KMS-11 (cell line): ENCODE measurements at regions not wholly inside any gene's neighbourhood (a gene's known extent, or its start where the extent isn't known, plus 50 kb on each side); places are given as distances from the start of the nearest gene placed in this dataset.

Source experiments
- H2AFZ ChIP-seq: fragments of 200-600 bp; sonication (generic); 2 replicates; pipeline ENCODE4 v1.6.1; 2016; ENCODE audit warnings: antibody characterized with exemption, mixed run types, low read depth
- H3K27ac ChIP-seq: fragments of 200-600 bp; sonication (generic); 2 replicates; pipeline ENCODE4 v1.6.1; 2016; ENCODE audit warnings: mild to moderate bottlenecking, mixed run types
- H3K27me3 ChIP-seq: fragments of 200-600 bp; sonication (generic); 2 replicates; pipeline ENCODE4 v1.6.1; 2017; ENCODE audit warnings: mild to moderate bottlenecking, low read depth, mixed run types, moderate library complexity; ENCODE audit not compliant: insufficient read depth
- H3K36me3 ChIP-seq: fragments of 200-600 bp; sonication (generic); 2 replicates; pipeline ENCODE4 v1.6.1; 2017; ENCODE audit warnings: mild to moderate bottlenecking, mixed run types; ENCODE audit not compliant: insufficient read depth
- H3K4me1 ChIP-seq: fragments of 200-600 bp; sonication (generic); 2 replicates; pipeline ENCODE4 v1.6.1; 2016; ENCODE audit warnings: mild to moderate bottlenecking, low read depth, mixed run types; ENCODE audit not compliant: poor library complexity, severe bottlenecking
- H3K4me2 ChIP-seq: fragments of 200-600 bp; sonication (generic); 2 replicates; pipeline ENCODE4 v1.7.0; 2016; ENCODE audit warnings: mild to moderate bottlenecking, mixed run types
- H3K4me3 ChIP-seq: fragments of 200-600 bp; sonication (generic); IDR thresholded peaks from 2 replicates; pipeline ENCODE4 v1.6.1; 2017; ENCODE audit warnings: low read depth, low read length, mixed read lengths; ENCODE audit not compliant: insufficient read depth
- H3K79me2 ChIP-seq: fragments of 200-600 bp; sonication (generic); 2 replicates; pipeline ENCODE4 v1.6.1; 2016; ENCODE audit warnings: low read depth, mixed run types; ENCODE audit not compliant: insufficient read depth
- H3K9ac ChIP-seq: fragments of 200-600 bp; sonication (generic); 2 replicates; pipeline ENCODE4 v1.6.1; 2016; ENCODE audit warnings: mild to moderate bottlenecking, mixed run types
- H4K20me1 ChIP-seq: fragments of 200-600 bp; sonication (generic); 2 replicates; pipeline ENCODE4 v1.6.1; 2016; ENCODE audit warnings: mild to moderate bottlenecking, mixed run types; ENCODE audit not compliant: insufficient read depth
- CTCF ChIP-seq: fragments of 200-600 bp; sonication (generic); conservative IDR thresholded peaks from 2 replicates; pipeline ENCODE4 v1.6.1; 2017; ENCODE audit warnings: low read depth, mild to moderate bottlenecking, antibody characterized with exemption, low read length, moderate library complexity, mixed read lengths

DNA sequence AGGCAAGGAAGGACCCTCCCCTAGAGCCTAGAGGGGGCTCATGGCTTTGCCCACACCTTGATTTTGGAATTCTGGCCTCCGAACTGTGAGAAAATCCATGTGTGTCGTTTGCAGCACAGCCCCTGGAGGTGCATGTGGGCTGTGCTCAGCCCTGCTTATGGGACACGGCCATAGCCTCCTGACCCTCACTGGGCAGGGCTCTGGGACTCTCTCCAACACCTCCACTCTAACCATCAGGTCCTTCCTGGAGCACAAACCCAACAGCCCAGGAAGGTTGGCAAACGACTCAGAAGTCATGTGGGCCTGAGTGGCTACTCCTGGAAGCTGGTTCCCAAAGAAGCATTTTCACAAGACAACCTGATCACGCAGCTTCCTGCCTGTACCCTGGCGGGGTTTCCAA lies 144.1 kb downstream of the CTTN start:
- Histone ChIP-seq H3K4me3 (no peak overlapping the region), H3K4me2 (no peak overlapping the region), H3K36me3 (no peaks in the 10 kb centered on the region), H3K4me1 (no peaks in the 10 kb centered on the region), H3K79me2 (no peaks in the 10 kb centered on the region), H3K27ac (no peak overlapping the region), H3K27me3 (no peaks in the 10 kb centered on the region), H3K9ac (no peak overlapping the region), H4K20me1 (no peaks in the 10 kb centered on the region), H2AFZ (no peak overlapping the region)
- TF ChIP-seq CTCF: no peak

- Histone ChIP-seq H3K79me2 (no peaks in the 10 kb centered on the region), H3K27me3 (no peaks in the 10 kb centered on the region), H4K20me1 (no peaks in the 10 kb centered on the region), H3K4me3 (no peak overlapping the region), H3K27ac (no peak overlapping the region), H3K36me3 (no peaks in the 10 kb centered on the region), H2AFZ (no peak overlapping the region), H3K9ac (no peak overlapping the region), H3K4me2 (no peak overlapping the region), H3K4me1 (no peaks in the 10 kb centered on the region)
- no peak for TF ChIP-seq CTCF
These were observed 144.5 kb downstream of the CTTN start for GRCh38 chr11:70542811-70543210.

GRCh38 chr11:70543611-70544010 lies 145.3 kb downstream of the CTTN start:
- H3K36me3 ChIP-seq: no peaks in the 10 kb centered on the region
- no peaks in the 10 kb centered on the region for H3K27me3 ChIP-seq
- no peaks in the 10 kb centered on the region for H3K4me1 ChIP-seq
- no peak overlapping the region for H3K4me3 ChIP-seq
- TF ChIP-seq CTCF: no peak
- no peak overlapping the region for H3K27ac ChIP-seq
- H2AFZ ChIP-seq: no peak overlapping the region
- H4K20me1 ChIP-seq: no peaks in the 10 kb centered on the region
- H3K79me2 ChIP-seq: no peaks in the 10 kb centered on the region
- no peak overlapping the region for H3K9ac ChIP-seq
- H3K4me2 ChIP-seq: no peak overlapping the region

DNA sequence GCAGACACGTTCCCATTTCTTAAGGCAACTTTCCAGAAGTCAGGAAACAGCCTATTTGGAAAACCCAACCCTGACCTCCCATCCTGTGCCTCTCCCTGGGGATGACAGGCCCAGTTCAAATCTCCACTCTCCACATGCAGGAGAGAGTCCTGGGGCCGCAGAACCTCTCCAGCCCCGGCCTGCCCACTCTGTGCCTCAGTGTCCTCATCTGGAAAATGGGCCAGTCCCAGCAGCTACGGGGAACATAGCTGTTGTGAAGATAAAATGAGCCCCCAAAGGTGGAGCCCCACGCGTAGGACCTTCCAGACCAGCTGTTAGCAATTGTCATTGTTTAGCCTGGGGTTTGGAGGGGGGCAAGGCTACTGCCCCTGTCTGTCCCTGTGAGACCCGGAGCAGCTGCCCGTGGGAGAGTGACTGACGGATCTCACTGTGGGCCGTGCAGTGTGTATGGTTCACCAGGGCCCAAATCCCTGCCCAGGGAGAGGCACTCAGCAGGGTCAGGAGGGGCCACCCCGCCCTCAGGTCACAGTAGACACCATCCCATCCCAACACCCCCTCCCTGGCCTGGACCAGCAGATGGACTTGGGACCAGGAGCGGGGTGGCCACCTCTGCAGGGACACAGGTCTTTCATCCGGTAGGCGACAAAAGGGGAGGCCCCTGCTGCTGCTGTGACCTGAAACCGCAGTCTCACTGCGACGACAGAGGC lies 145.9 kb downstream of the CTTN start:
- Histone ChIP-seq H3K36me3 (no peaks in the 10 kb centered on the region), H3K27ac (no peak overlapping the region), H3K9ac (no peak overlapping the region), H4K20me1 (no peaks in the 10 kb centered on the region), H3K79me2 (no peaks in the 10 kb centered on the region), H2AFZ (no peak overlapping the region), H3K4me2 (no peak overlapping the region), H3K4me3 (no peak overlapping the region), H3K27me3 (no peaks in the 10 kb centered on the region), H3K4me1 (no peaks in the 10 kb centered on the region)
- no peak for TF ChIP-seq CTCF
